ENCODE measurements at regions not wholly inside any gene's neighbourhood (a gene's known extent, or its start where the extent isn't known, plus 50 kb on each side); places are given as distances from the start of the nearest gene placed in this dataset.

GRCh38 chr10:28105561-28105960 is 106.7 kb upstream of the ODAD2 start:
- TF ChIP-seq POLR2AphosphoS5 (IDR thresholded peaks at IDR 0.05; ENCODE audit: low read depth, low read length), result no peak
- no peak for TF ChIP-seq POLR2A (IDR thresholded peaks at IDR 0.05; ENCODE audit: low read depth, low read length)
- no peak for TF ChIP-seq TAF1 (IDR thresholded peaks at IDR 0.05; ENCODE audit: low read depth, low read length)

Data from GM12891 (cell line).